NCI-H2196 (cell line): ENCODE measurements at regions not wholly inside any gene's neighbourhood (a gene's known extent, or its start where the extent isn't known, plus 50 kb on each side); places are given as distances from the start of the nearest gene placed in this dataset.
A peak's percentile ranks its signal among the peaks of the same experiment; 100 is the strongest.
"Not testable (repeated sequence)": the region's sequence is repeated elsewhere in the genome, so short reads cannot be mapped to it uniquely, and the experiment has no call there.

ENCODE experiments used
- DNase-seq: peaks from one replicate; lab custom pipeline; 2025; ENCODE audit not compliant: unreplicated experiment; lab: John Stamatoyannopoulos, UW

DNA sequence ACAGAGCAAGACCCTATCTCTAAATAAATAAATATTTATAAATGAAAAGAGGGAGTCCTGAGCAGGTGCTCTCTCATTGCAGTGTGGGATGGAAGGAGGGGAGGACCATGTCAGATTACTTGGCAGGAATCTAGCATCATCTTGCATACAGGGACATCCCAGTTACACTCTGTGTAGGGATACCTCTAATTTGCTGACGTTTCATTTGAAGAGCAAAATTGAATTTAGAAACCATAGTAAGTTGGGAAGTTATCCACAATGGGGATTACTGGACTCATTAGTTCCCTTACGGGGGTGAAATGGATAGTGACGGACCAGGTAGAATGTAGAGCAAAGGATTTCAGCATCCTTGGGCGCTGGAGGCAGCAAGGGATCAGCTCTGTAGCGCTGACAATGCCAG is 52.1 kb downstream of the ARHGEF18 start:
- DNase-seq = no peak

DNA sequence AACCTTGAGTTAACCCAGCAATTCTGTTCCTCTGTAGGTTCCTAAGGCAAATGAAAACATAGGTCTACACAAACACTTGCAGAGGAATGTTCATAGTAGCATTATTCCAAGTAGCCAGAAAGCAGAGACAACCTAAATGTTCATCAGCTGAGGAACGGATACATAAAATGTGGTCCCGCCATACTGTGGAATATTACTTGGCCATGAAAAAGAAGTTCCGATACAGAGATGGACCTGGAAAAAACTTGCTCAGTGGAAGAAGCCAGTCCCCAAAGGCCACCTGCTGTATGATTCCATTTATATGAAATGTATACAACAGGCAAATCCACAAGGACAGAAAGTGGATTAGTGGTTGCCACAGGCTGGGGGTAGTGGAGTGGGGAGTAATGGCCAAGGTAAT is 53.0 kb downstream of the ARHGEF18 start:
- DNase-seq = no peak

DNA sequence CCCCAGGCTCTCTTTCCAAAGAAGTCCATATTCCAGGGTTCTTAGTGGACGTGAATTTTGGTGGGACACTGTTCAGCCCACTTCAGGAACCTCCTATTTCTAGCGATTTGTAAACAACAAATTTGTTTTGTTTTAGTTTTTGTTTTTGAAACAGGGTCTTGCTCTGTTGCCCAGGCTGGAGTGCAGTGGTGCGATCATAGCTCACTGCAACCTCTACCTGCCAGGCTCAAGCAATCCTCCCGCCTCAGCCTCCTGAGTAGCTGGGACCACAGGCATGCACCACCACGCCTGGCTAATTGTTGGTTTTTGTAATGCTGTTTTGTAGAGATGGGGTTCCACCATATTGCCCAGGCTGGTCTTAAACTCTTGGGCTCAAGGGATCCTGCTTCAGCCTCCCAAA is 56.7 kb downstream of the ARHGEF18 start:
- not testable (repeated sequence) for DNase-seq

DNA sequence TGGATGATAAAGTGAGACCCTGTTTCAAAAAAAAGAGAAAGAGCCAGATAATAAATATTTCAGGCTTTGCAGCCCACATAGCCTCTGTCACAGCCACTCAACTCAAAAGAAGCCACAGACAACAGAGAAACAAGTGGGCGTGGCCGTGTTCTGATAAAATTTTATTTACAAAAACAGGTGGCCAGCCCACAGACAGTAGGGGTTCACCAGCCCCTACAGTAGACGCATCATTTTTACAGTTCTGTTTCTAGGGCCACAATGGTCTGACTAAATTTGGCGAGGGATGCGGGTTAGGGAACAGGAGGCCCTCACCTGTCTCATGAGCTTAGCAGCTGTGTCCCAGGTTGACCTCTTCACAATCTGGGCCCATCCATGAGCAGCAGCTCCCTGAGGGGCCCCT is 59.5 kb downstream of the ARHGEF18 start:
- no peak for DNase-seq

DNA sequence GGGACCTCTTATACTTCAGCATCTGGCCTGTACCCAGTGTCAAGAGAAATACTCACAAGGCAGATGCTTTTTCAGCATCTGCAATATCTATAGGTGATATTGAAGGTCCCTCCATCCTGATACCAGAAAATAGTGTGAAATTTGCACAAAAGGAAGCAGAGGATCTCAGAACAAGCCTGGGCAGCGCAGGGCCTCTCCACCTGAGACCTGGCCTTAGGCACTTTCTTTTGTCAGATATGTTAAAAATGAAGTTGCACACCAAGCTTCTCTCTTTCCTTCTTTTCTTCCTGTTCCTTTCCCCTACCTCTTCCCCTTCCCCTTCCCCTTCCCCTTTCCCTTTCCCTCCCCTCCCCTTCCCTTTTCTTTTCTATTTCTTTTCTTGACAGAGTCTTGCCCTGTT is 62.2 kb downstream of the ARHGEF18 start:
- no peak for DNase-seq

DNA sequence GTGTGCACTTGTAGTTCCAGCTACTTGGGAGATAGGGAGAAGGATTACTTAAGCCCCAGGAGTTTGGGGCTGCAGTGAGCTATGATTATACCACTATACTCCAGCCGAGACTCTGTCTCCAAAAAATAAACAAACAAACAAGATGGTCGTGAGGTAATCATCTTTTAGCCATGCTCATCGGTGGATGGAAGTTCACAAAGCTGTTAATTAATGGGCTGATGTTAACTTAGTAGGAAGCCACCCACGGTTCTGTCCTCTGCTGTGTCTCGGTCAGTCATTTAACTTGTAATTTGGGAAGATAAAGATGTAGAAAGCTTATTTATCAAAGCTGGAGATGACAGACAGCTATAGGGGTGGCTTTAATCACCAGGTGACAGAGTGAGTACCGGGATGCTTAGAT is 64.9 kb downstream of the ARHGEF18 start:
- no peak for DNase-seq

DNA sequence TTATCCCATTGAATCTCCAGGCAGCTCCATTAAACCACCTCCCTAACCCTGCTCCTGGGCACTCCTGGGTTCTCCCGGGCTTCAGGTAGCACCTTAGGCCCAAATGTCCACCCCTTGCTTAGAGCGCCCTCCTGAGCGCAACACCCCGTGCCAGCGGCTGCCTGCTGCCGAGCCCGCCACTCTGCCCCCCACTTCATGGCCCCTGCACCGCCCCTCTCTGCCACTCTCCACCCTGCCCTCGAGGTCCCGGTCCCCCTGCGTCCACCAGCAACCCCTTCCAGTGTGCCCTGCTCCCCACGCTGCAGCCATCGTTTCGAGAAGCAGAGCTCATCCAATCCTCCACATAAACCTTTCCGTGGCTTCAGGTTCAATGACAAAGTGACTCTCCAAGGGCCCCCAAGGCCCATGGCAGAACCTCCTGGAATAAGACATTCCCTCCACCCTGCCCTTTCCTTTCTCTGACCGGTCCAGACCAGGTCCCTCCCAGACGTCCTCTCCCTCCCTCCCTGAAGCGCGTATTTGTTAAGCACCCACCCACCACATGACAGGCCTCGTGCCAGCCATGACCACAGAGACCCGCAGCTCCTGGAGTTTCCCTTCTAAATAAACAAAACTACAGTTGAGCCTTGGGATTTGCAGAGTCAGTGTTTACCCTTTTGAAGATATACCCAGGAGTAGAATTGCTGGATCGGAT is 66.6 kb downstream of the ARHGEF18 start:
- peak; percentile 47 for DNase-seq

DNA sequence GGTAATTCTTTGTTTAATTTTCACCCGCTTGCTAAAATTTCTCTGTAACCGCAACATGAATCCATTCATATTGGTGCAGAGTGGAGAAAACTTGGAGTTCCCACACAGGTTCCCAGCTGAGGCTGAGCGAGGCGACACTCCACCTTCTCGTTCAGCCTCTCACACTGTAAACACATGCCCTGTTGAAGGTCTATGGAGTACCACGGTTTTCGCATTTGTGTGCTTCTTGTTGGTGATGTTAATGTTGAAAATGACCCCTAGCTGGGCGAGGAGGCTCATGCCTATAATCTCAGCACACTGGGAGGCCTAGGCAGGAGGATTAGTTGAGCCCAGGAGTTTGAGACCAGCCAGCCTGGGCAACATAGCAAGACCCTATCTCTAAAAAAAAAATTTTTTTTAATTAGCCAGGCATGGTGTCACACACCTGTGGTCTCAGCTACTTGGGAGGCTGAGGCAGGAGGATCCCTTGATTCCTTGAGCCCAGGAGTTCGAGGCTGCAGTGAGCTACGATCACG is 67.2 kb downstream of the ARHGEF18 start:
- DNase-seq = no peak

DNA sequence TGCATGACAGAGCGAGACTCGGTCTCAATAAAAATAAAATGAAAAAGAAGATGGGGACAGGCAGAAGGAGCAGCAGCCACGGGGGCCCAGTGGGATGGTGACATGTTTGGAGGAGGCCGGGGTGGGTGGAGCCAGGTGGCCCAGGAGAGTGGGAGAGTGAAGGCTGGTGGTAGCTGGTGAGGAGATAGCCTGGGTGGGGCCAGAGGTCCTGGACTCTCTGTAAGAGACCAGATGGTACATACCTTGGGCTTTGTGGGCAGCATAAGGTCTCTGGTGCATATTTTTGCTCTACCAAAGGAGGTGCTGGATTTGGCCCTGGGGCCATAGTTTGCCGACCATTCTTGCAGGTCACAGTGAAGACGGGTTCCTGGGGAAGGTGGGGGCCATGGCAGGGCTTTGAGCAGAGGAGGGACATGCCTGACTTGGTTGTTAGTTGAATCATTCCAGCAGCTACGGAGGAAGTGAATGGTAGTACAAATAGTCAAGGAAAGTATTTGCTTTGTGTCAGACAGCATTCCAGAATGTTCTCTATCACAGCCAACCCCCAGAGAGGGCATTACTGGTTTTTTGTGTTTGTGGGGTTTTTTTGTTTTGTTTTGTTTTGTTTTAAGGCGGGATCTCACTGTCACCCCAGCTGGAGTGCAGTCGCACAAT is 69.1 kb downstream of the ARHGEF18 start:
- no peak for DNase-seq

DNA sequence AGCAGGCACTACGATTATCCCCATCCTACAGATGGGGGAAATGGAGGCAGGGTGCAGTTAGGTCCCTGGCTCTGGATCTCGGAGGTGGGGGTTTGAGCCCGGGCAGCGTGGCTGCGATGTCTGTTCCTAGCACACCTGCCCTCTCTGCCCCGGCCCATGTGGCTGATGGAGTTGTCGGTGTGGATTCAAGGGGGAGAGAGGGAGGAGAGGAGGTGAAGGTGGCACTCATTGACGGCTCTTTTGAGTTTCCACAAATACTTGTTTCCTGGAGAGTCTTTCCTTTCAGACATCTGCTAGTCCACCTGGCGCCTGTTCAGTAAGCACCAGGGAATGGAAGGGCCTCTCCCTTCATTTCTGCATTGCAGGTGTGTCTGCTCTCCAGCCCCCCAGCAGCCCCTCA is 69.9 kb downstream of the ARHGEF18 start:
- DNase-seq = no peak

DNA sequence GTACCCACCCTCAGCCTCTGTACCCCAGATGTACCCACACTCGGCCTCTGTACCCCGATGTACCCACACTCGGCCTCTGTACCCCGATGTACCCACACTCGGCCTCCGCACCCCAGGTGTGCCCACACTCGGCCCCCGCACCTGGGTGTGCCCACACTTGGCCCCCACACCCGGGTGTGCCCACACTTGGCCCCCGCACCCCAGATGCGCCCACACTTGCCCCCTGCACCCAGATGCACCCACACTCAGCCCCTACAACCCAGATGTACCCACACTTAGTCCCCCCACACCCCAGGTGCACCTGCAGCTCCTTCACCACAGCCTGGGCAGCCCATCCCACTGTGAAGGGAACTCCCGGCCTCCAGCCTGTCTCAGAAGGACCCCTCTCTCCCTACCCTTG is 69.7 kb downstream of the PEX11G start:
- no peak for DNase-seq

DNA sequence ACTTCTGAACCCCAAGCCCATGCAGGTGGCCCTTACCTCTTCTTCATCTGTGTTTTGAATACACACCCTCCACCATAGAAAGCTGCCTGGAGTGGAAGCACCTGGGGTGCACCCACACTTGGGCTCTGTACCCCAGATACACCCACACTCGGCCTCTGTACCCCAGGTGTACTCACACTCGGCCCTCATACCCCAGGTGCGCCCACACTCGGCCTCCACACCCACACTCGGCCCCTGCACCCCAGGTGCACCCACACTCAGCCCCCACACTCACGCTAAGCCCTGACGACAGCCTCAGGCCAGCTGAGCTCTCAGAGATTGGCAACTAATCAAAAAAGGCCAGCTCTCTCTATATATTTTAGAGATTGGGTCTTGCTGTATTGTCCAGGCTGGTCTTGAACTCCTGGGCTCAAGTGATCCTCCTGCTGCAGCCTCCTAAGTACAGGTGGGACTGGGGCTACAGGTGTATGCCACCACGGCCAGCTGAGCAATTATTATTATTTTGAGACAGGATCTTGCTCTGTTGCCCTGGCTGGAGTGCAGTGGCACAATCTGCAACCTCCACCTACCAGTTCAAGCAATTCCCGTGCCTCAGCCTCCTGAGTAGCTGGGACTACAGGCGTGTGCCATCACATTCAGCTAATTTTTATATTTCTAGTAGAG is 68.9 kb downstream of the PEX11G start:
- no peak for DNase-seq

DNA sequence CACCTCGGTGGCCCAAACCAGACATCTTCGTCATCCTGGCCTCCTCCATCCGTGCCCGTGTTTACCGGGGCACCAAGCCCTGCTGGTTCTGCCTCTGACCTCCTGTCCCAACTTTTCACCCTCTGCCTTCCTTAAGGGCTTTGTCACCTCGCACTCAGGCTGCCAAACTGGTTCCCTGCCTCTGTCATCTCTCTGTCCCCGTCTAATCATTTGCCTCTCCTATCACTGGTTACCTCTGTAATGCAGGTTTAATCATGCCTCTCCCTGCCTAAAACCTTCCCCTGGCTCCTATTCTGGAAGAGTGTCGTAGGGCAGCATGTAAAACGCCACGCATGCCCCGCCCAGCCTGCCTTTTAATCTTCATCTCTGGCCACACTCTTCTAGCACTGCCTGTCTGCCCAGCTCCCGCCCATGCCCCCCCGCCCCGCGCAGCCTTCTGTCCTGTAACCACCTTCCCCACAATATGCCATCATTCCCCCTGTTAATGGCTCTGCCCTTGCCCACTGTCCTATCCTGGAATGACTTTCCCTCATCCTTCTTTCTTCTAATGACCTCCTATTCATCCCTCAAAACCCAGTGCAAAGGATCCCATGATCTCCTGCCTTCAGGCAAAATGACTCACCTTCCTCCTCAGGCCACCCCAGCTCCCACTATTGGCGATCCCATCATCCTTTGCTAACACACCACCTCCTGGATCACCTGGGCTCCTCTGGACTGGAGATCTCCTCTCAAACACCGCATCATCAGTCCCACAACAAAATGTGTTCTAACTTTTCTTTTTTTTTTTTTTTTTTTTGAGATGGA is 66.7 kb downstream of the PEX11G start:
- no peak for DNase-seq
